Tibial nerve (tissue), 4 donors: ENCODE measurements at regions not wholly inside any gene's neighbourhood (a gene's known extent, or its start where the extent isn't known, plus 50 kb on each side); places are given as distances from the start of the nearest gene placed in this dataset.

Experiments
- CTCF ChIP-seq, 5 experiments: fragments of 200-600 bp in 3 of 5; fragments of 450-650 bp in 2 of 5; sonication (generic) in 3 of 5; IDR thresholded peaks; one replicate each; pipeline ENCODE4 v1.5.1; 2016 to 2019; ENCODE audit warnings: antibody characterized with exemption in 5 of 5, mild to moderate bottlenecking in 3 of 5, moderate library complexity in 2 of 5
- EP300 ChIP-seq, 2 donors: sonication (generic); formaldehyde crosslinking; IDR thresholded peaks; one replicate each; pipeline ENCODE4 v1.6.1; 2017; ENCODE audit warnings: antibody characterized with exemption in 2 of 2, mild to moderate bottlenecking in 1 of 2

- TF ChIP-seq CTCF (IDR thresholded peaks at IDR 0.05): no peak
- TF ChIP-seq EP300 (IDR thresholded peaks at IDR 0.05): no peak
Observed at GRCh38 chr3:28601291-28601690, 252.7 kb upstream of the AZI2 start.
